ENCODE measurements at regions not wholly inside any gene's neighbourhood (a gene's known extent, or its start where the extent isn't known, plus 50 kb on each side); places are given as distances from the start of the nearest gene placed in this dataset.
"Not testable (repeated sequence)": the region's sequence is repeated elsewhere in the genome, so short reads cannot be mapped to it uniquely, and the experiment has no call there.

GRCh38 chr10:44261296-44261695 lies 123.6 kb downstream of the CXCL12 start:
- Histone ChIP-seq H3K27me3 (ENCODE audit: control insufficient read depth in 1 of 2, insufficient read depth in 2 of 2, low read length in 2 of 2) (no peaks in the 10 kb centered on the region), H3K36me3 (ENCODE audit: control insufficient read depth in 2 of 2, insufficient read depth in 2 of 2, low read length in 1 of 2) (no peaks in the 10 kb centered on the region), H3K27ac (ENCODE audit: low read depth in 2 of 2, low read length in 1 of 2) (no peak overlapping the region), H3K9me3 (ENCODE audit: control insufficient read depth in 2 of 2, insufficient read depth in 1 of 2, low read depth in 1 of 2, low read length in 1 of 2) (peaks cover under 1 to 2% of the 10 kb centered on the region in 2 donors), H3K4me3 (ENCODE audit: low read depth in 1 of 2, low read length in 2 of 2) (no peak overlapping the region), H3K4me1 (ENCODE audit: control insufficient read depth in 2 of 2, insufficient read depth in 2 of 2, low read length in 1 of 2) (peaks cover 0 to 2% of the 10 kb centered on the region in 2 donors)
- WGBS, 2 donors: 81 to 86% methylated on average over 16 of the region's 16 CpGs

DNA sequence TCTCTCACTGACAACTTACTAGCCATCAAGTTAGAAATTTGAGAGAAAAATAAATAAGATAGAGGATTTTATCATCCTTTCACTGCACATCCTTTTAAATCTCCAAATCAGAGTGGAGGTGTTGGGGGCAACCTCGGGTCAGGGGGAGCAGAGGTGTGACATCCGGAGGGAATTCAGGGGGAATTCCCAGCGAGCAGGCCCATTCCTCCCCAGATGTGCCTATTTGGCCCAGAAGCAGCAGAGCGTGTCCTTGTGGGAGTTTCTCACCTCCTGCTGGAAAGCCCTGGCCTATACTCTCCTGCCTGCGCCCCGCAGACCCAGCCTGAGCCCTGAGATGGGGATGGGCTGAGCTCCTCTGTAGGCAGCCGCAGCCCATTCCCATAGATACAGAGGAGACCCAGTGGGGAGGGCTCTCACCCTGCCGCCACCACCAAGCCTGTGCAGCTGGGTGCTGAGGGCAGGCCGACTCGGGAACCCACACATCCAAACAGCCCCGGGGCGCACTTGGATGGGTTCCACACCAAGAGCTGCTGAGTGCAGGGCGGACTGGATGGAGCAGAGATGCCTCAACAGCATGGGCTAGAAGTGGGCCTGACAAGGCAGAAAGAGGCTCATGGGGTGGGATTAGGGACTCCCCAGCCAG lies 124.5 kb downstream of the CXCL12 start:
- Histone ChIP-seq H3K27ac (ENCODE audit: low read depth in 2 of 2, low read length in 1 of 2) (no peak overlapping the region), H3K9me3 (ENCODE audit: control insufficient read depth in 2 of 2, insufficient read depth in 1 of 2, low read depth in 1 of 2, low read length in 1 of 2) (peaks cover 0 to 2% of the 10 kb centered on the region in 2 donors)
- WGBS, 2 donors: 81 to 86% methylated on average over 13 of the region's 13 CpGs

GRCh38 chr10:44259090-44259874 lies 125.6 kb downstream of the CXCL12 start:
- 64 to 70% methylated on average over 7 of the region's 7 CpGs for WGBS, 2 donors
- Histone ChIP-seq H3K4me3 (ENCODE audit: low read depth in 1 of 2, low read length in 2 of 2) (no peak overlapping the region), H3K27me3 (ENCODE audit: control insufficient read depth in 1 of 2, insufficient read depth in 2 of 2, low read length in 2 of 2) (no peaks in the 10 kb centered on the region), H3K4me1 (ENCODE audit: control insufficient read depth in 2 of 2, insufficient read depth in 2 of 2, low read length in 1 of 2) (peaks cover 0 to 2% of the 10 kb centered on the region in 2 donors), H3K9me3 (ENCODE audit: control insufficient read depth in 2 of 2, insufficient read depth in 1 of 2, low read depth in 1 of 2, low read length in 1 of 2) (no peaks in the 10 kb centered on the region), H3K27ac (ENCODE audit: low read depth in 2 of 2, low read length in 1 of 2) (no peak overlapping the region), H3K36me3 (ENCODE audit: control insufficient read depth in 2 of 2, insufficient read depth in 2 of 2, low read length in 1 of 2) (no peaks in the 10 kb centered on the region)

More for the DNA sequence above, 124.5 kb downstream of the CXCL12 start:
- Histone ChIP-seq H3K27me3 (ENCODE audit: control insufficient read depth in 1 of 2, insufficient read depth in 2 of 2, low read length in 2 of 2) (no peaks in the 10 kb centered on the region), H3K36me3 (ENCODE audit: control insufficient read depth in 2 of 2, insufficient read depth in 2 of 2, low read length in 1 of 2) (no peaks in the 10 kb centered on the region), H3K4me3 (ENCODE audit: low read depth in 1 of 2, low read length in 2 of 2) (no peak overlapping the region), H3K4me1 (ENCODE audit: control insufficient read depth in 2 of 2, insufficient read depth in 2 of 2, low read length in 1 of 2) (peaks cover 0 to 2% of the 10 kb centered on the region in 2 donors)

DNA sequence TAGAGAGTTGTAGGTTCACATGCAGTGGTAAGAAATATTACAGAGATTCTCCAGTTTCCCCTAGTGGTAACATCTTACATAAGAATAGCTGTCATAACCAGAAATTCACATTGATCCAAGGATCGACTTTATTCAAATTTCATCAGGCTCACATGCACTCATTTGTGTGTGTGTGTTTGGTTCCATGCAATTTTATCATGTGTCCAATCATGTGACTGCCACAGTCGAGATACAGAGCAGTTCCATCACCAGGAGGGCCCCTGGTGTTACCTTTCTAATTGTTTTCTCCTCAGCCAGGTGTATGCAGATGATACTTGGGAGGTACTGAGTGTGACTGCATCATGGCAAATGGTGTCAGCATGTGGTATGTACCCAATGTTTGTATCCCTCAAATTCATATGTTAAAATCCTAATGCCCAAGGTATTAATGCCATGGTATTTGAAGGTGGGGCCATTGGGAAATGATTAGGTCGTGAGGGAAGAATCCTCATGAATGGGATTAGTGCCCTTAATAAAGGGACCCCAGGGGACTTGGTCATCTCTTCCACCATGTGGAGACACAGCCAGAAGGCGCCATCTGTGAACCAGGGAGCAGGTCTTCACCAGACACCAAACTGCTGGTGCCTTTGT lies 126.3 kb downstream of the CXCL12 start:
- Histone ChIP-seq H3K9me3 (ENCODE audit: control insufficient read depth in 2 of 2, insufficient read depth in 1 of 2, low read depth in 1 of 2, low read length in 1 of 2) (no peaks in the 10 kb centered on the region), H3K27ac (ENCODE audit: low read depth in 2 of 2, low read length in 1 of 2) (no peak overlapping the region), H3K36me3 (ENCODE audit: control insufficient read depth in 2 of 2, insufficient read depth in 2 of 2, low read length in 1 of 2) (no peaks in the 10 kb centered on the region), H3K27me3 (ENCODE audit: control insufficient read depth in 1 of 2, insufficient read depth in 2 of 2, low read length in 2 of 2) (no peaks in the 10 kb centered on the region), H3K4me3 (ENCODE audit: low read depth in 1 of 2, low read length in 2 of 2) (no peak overlapping the region), H3K4me1 (ENCODE audit: control insufficient read depth in 2 of 2, insufficient read depth in 2 of 2, low read length in 1 of 2) (peaks cover 0 to 2% of the 10 kb centered on the region in 2 donors)
- WGBS, 2 donors: 74 to 76% methylated on average over 4 of the region's 4 CpGs

DNA sequence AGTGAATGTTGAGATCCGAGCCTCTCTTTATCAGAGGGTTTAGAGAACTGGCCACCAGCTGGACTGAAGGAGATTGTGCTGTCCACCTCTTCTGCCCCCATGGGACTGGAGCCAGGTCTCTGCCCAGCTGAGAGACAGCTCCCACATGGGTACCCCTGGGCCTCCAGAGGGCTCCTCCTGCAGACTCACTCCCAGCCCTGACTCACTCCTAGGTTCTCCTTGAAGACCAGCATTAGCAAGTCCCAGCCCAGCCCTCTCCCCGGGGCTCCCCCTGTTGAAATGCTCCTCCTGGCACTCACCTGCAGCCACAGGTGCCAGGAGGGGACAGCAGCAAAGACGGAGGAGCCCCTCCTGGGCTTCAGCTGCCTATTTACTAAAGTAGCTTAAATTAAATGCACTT lies 126.9 kb downstream of the CXCL12 start:
- Histone ChIP-seq H3K4me3 (ENCODE audit: low read depth in 1 of 2, low read length in 2 of 2) (no peak overlapping the region), H3K4me1 (ENCODE audit: control insufficient read depth in 2 of 2, insufficient read depth in 2 of 2, low read length in 1 of 2) (peaks cover 0 to 2% of the 10 kb centered on the region in 2 donors), H3K27me3 (ENCODE audit: control insufficient read depth in 1 of 2, insufficient read depth in 2 of 2, low read length in 2 of 2) (no peaks in the 10 kb centered on the region), H3K36me3 (ENCODE audit: control insufficient read depth in 2 of 2, insufficient read depth in 2 of 2, low read length in 1 of 2) (no peaks in the 10 kb centered on the region), H3K27ac (ENCODE audit: low read depth in 2 of 2, low read length in 1 of 2) (no peak overlapping the region), H3K9me3 (ENCODE audit: control insufficient read depth in 2 of 2, insufficient read depth in 1 of 2, low read depth in 1 of 2, low read length in 1 of 2) (no peaks in the 10 kb centered on the region)
- 62 to 66% methylated on average over 3 of the region's 3 CpGs for WGBS, 2 donors

- Histone ChIP-seq H3K4me1 (ENCODE audit: control insufficient read depth in 2 of 2, insufficient read depth in 2 of 2, low read length in 1 of 2) (no peaks in the 10 kb centered on the region), H3K36me3 (ENCODE audit: control insufficient read depth in 2 of 2, insufficient read depth in 2 of 2, low read length in 1 of 2) (no peaks in the 10 kb centered on the region), H3K4me3 (ENCODE audit: low read depth in 1 of 2, low read length in 2 of 2) (no peak overlapping the region), H3K9me3 (ENCODE audit: control insufficient read depth in 2 of 2, insufficient read depth in 1 of 2, low read depth in 1 of 2, low read length in 1 of 2) (peaks cover 0 to 5% of the 10 kb centered on the region in 2 donors), H3K27ac (ENCODE audit: low read depth in 2 of 2, low read length in 1 of 2) (no peak overlapping the region), H3K27me3 (ENCODE audit: control insufficient read depth in 1 of 2, insufficient read depth in 2 of 2, low read length in 2 of 2) (no peaks in the 10 kb centered on the region)
- 40 to 43% methylated on average over 5 of the region's 5 CpGs for WGBS, 2 donors
Observed at GRCh38 chr10:44253769-44254462, 131.0 kb downstream of the CXCL12 start.

DNA sequence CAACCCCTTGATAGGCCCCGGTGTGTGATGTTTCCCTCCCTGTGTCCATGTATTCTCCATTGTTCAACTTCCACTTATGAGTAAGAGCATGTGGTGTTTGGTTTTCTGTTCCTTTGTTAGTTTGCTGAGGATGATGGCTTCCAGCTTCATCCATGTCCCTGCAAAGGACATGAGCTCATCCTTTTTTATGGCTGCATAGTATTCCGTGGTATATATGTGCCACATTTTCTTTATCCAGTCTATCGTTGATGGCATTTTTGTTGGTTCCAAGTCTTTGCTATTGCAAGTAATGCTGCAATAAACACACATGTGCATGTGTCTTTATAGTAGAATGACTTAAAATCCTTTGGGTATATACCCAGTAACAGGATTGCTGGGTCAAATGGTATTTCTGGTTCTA lies 132.3 kb downstream of the CXCL12 start:
- H3K9me3 ChIP-seq (ENCODE audit: control insufficient read depth in 2 of 2, insufficient read depth in 1 of 2, low read depth in 1 of 2, low read length in 1 of 2); H3K4me1 ChIP-seq (ENCODE audit: control insufficient read depth in 2 of 2, insufficient read depth in 2 of 2, low read length in 1 of 2); H3K27me3 ChIP-seq (ENCODE audit: control insufficient read depth in 1 of 2, insufficient read depth in 2 of 2, low read length in 2 of 2); H3K4me3 ChIP-seq (ENCODE audit: low read depth in 1 of 2, low read length in 2 of 2); H3K36me3 ChIP-seq (ENCODE audit: control insufficient read depth in 2 of 2, insufficient read depth in 2 of 2, low read length in 1 of 2); H3K27ac ChIP-seq (ENCODE audit: low read depth in 2 of 2, low read length in 1 of 2): not testable (repeated sequence)
- WGBS, 2 donors: 95 to 98% methylated on average over 3 of the region's 3 CpGs

DNA sequence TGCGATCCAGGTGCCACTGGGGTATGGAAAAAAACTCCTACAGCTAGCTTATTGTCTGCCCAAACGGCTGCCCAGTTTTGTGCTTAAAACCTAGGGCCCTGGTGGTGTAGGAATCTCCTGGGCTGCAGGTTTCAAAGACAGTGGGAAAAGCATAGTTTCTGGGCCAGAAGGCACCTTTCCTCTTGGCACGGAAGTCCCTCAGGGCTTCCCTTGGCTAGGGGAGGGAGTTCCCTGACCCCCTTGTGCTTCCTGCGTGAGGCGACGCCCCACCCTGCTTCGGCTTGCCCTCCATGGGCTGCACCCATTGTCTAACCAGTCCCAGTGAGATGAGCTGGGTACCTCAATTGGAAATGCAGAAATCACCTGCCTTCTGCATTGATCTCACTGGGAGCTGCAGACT lies 135.0 kb downstream of the CXCL12 start:
- not testable (repeated sequence) for H3K27ac ChIP-seq (ENCODE audit: low read depth in 2 of 2, low read length in 1 of 2); H3K4me3 ChIP-seq (ENCODE audit: low read depth in 1 of 2, low read length in 2 of 2); H3K4me1 ChIP-seq (ENCODE audit: control insufficient read depth in 2 of 2, insufficient read depth in 2 of 2, low read length in 1 of 2); H3K9me3 ChIP-seq (ENCODE audit: control insufficient read depth in 2 of 2, insufficient read depth in 1 of 2, low read depth in 1 of 2, low read length in 1 of 2); H3K27me3 ChIP-seq (ENCODE audit: control insufficient read depth in 1 of 2, insufficient read depth in 2 of 2, low read length in 2 of 2); H3K36me3 ChIP-seq (ENCODE audit: control insufficient read depth in 2 of 2, insufficient read depth in 2 of 2, low read length in 1 of 2)
- 90% methylated on average over 7 of the region's 7 CpGs for WGBS, 2 donors

DNA sequence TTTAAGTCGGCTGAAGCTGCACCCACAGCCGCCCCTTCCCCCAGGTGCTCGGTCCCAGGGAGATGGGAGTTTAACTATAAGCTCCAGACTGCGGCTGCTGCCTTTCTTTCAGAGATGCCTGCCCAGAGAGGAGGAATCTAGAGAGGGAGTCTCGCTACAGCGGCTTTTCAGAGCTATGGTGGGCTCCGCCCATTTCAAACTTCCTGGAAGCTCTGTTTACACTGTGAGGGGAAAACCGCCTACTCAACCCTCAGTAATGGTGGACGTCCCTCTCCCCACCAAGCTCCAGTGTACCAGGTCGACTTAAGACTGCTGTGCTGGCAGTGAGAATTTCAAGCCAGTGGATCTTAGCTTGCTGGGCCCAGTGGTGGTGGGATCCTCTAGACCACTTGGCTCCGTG lies 135.4 kb downstream of the CXCL12 start:
- Histone ChIP-seq H3K36me3 (ENCODE audit: control insufficient read depth in 2 of 2, insufficient read depth in 2 of 2, low read length in 1 of 2) (no peaks in the 10 kb centered on the region), H3K27ac (ENCODE audit: low read depth in 2 of 2, low read length in 1 of 2) (no peak overlapping the region), H3K4me1 (ENCODE audit: control insufficient read depth in 2 of 2, insufficient read depth in 2 of 2, low read length in 1 of 2) (no peaks in the 10 kb centered on the region), H3K4me3 (ENCODE audit: low read depth in 1 of 2, low read length in 2 of 2) (no peak overlapping the region), H3K9me3 (ENCODE audit: control insufficient read depth in 2 of 2, insufficient read depth in 1 of 2, low read depth in 1 of 2, low read length in 1 of 2) (peaks cover 0 to 5% of the 10 kb centered on the region in 2 donors), H3K27me3 (ENCODE audit: control insufficient read depth in 1 of 2, insufficient read depth in 2 of 2, low read length in 2 of 2) (no peaks in the 10 kb centered on the region)
- WGBS, 2 donors: 66 to 70% methylated on average over 11 of the region's 11 CpGs
